SK-N-SH (cell line): ENCODE measurements at regions not wholly inside any gene's neighbourhood (a gene's known extent, or its start where the extent isn't known, plus 50 kb on each side); places are given as distances from the start of the nearest gene placed in this dataset.

ENCODE experiments used
- CTCF ChIA-PET: fragments of 300-600, 350-600 bp; formaldehyde crosslinking; extraction: SDS; loops from one replicate; lab custom pipeline; 2021; lab: Yijun Ruan, JAX
- POLR2A ChIA-PET: fragments of 350-600 bp; sonication (Branson Sonifier 250); formaldehyde crosslinking; extraction: SDS; loops from one replicate; lab custom pipeline; 2020; ENCODE audit warnings: antibody characterized with exemption, inconsistent platforms; lab: Yijun Ruan, JAX
- DNase-seq: peaks from one replicate; pipeline ENCODE4 v3.0.0; 2012
- H2AFZ ChIP-seq: fragments of 200-600 bp; sonication (generic); 2 replicates; pipeline ENCODE4 v1.8.1; 2016; ENCODE audit warnings: antibody characterized with exemption, mild to moderate bottlenecking, low read depth
- H3F3A ChIP-seq: fragments of 200-600 bp; sonication (generic); replicated peaks from 2 replicates; pipeline ENCODE3; 2016; ENCODE audit warnings: antibody characterized with exemption, mild to moderate bottlenecking; ENCODE audit not compliant: insufficient read depth
- H3K27ac ChIP-seq, 2 experiments: fragments of 200-500 bp in 1 of 2; fragments of 200-600 bp in 1 of 2; sonication (Bioruptor generic) in 1 of 2; sonication (generic), shearing (Covaris generic) in 1 of 2; 2 replicates each; pipeline versions ENCODE4 v1.5.1 to v1.6.1; 2014 to 2016; ENCODE audit warnings: low read depth in 2 of 2, inconsistent platforms in 1 of 2, low read length in 1 of 2, mild to moderate bottlenecking in 1 of 2, mixed read lengths in 1 of 2
- H3K27me3 ChIP-seq: fragments of 200-600 bp; sonication (generic), shearing (Covaris generic); 2 replicates; pipeline ENCODE4 v1.6.1; 2016; ENCODE audit warnings: mixed run types; ENCODE audit not compliant: insufficient read depth
- H3K36me3 ChIP-seq, 2 experiments: fragments of 200-500 bp in 1 of 2; fragments of 200-600 bp in 1 of 2; sonication (Bioruptor generic) in 1 of 2; sonication (generic) in 1 of 2; replicated peaks in 1 of 2; 2 replicates each; pipeline versions ENCODE3 to v1.5.1; 2014 to 2016; ENCODE audit warnings: low read length in 1 of 2, mild to moderate bottlenecking in 1 of 2; ENCODE audit not compliant: insufficient read depth in 2 of 2, control insufficient read depth in 1 of 2
- H3K4me1 ChIP-seq, 2 experiments: fragments of 200-500 bp in 1 of 2; fragments of 200-600 bp in 1 of 2; sonication (Bioruptor generic) in 1 of 2; sonication (generic), shearing (Covaris generic) in 1 of 2; 2 replicates each; pipeline versions ENCODE4 v1.5.1 to v1.6.1; 2014 to 2016; ENCODE audit warnings: low read depth in 1 of 2, low read length in 1 of 2, mixed run types in 1 of 2; ENCODE audit not compliant: insufficient read depth in 2 of 2, control insufficient read depth in 1 of 2
- H3K4me2 ChIP-seq: fragments of 200-600 bp; sonication (generic), shearing (Covaris generic); 2 replicates; pipeline ENCODE4 v1.6.1; 2017; ENCODE audit warnings: mixed run types
- H3K4me3 ChIP-seq, 2 experiments: fragments of 200-500 bp in 1 of 2; fragments of 200-600 bp in 1 of 2; sonication (Bioruptor generic) in 1 of 2; sonication (generic), shearing (Covaris generic) in 1 of 2; 2 replicates each; pipeline versions ENCODE4 v1.5.1 to v1.8.1; 2014 to 2016; ENCODE audit warnings: low read depth in 2 of 2, inconsistent platforms in 1 of 2, low read length in 1 of 2, mild to moderate bottlenecking in 1 of 2, mixed read lengths in 1 of 2, moderate library complexity in 1 of 2
- H3K79me2 ChIP-seq: fragments of 200-600 bp; sonication (generic); 2 replicates; pipeline ENCODE4 v1.8.1; 2017; ENCODE audit warnings: mild to moderate bottlenecking; ENCODE audit not compliant: insufficient read depth
- H3K9ac ChIP-seq: fragments of 200-600 bp; sonication (generic); 2 replicates; pipeline ENCODE4 v1.6.1; 2017; ENCODE audit warnings: mixed run types
- H3K9me2 ChIP-seq: fragments of 200-600 bp; sonication (generic); 2 replicates; pipeline ENCODE4 v1.6.1; 2017; ENCODE audit warnings: mixed run types
- H3K9me3 ChIP-seq: fragments of 200-600 bp; sonication (generic); 2 replicates; pipeline ENCODE4 v1.6.1; 2017; ENCODE audit warnings: mixed run types, mild to moderate bottlenecking, moderate library complexity
- H4K20me1 ChIP-seq: fragments of 200-600 bp; sonication (generic); 2 replicates; pipeline ENCODE4 v1.6.1; 2017; ENCODE audit warnings: mild to moderate bottlenecking, mixed run types; ENCODE audit not compliant: insufficient read depth
- CHD2 ChIP-seq: fragments of 150-350 bp; IDR thresholded peaks from 2 replicates; pipeline ENCODE4 v1.6.1; 2018; ENCODE audit warnings: low read length; ENCODE audit not compliant: partially characterized antibody
- ELF1 ChIP-seq: IDR thresholded peaks from 2 replicates; pipeline ENCODE4 v1.4.0; 2012
- EP300 ChIP-seq, 2 experiments: IDR thresholded peaks; 2 replicates each; pipeline versions ENCODE4 v1.4.0 to v1.6.1; 2012; ENCODE audit warnings: borderline replicate concordance in 1 of 2, low read depth in 1 of 2, low read length in 1 of 2
- EZH2phosphoT487 ChIP-seq: fragments of 200-600 bp; sonication (generic); IDR thresholded peaks from 2 replicates; pipeline ENCODE4 v1.6.1; 2017; ENCODE audit warnings: low read depth, mixed run types, mild to moderate bottlenecking, antibody characterized with exemption, moderate library complexity, borderline replicate concordance
- FOSL2 ChIP-seq: IDR thresholded peaks from 2 replicates; pipeline ENCODE4 v1.4.0; 2012; ENCODE audit warnings: low read depth, mild to moderate bottlenecking, moderate library complexity, borderline replicate concordance
- FOXJ3 ChIP-seq: sonication (generic); formaldehyde crosslinking; IDR thresholded peaks from 2 replicates; pipeline ENCODE4 v1.5.1; 2020; ENCODE audit warnings: mild to moderate bottlenecking, missing genetic modification reagents
- FOXM1 ChIP-seq: IDR thresholded peaks from 2 replicates; pipeline ENCODE4 v1.4.0; 2012; ENCODE audit warnings: low read depth, mild to moderate bottlenecking
- GATA2 ChIP-seq: sonication (generic); formaldehyde crosslinking; IDR thresholded peaks from 2 replicates; pipeline ENCODE4 v1.5.0; 2020; ENCODE audit warnings: mild to moderate bottlenecking, missing genetic modification reagents
- JUND ChIP-seq: IDR thresholded peaks from 2 replicates; pipeline ENCODE4 v1.4.0; 2012
- MAX ChIP-seq: IDR thresholded peaks from 2 replicates; pipeline ENCODE4 v1.4.0; 2012; ENCODE audit warnings: low read depth
- MXI1 ChIP-seq: IDR thresholded peaks from 2 replicates; pipeline ENCODE4 v1.6.1; 2012; ENCODE audit warnings: mild to moderate bottlenecking, low read depth, low read length, improper control_type of control experiment
- NRF1 ChIP-seq: IDR thresholded peaks from 2 replicates; pipeline ENCODE4 v1.6.1; 2012; ENCODE audit warnings: low read depth, mild to moderate bottlenecking, low read length
- PBX3 ChIP-seq: IDR thresholded peaks from 2 replicates; pipeline ENCODE4; 2012
- RCOR1 ChIP-seq: fragments of 150-350 bp; IDR thresholded peaks from 2 replicates; pipeline ENCODE4 v1.6.1; 2017; ENCODE audit warnings: antibody characterized with exemption, low read length
- REST ChIP-seq: IDR thresholded peaks from 2 replicates; pipeline ENCODE4 v1.6.1; 2012; ENCODE audit warnings: mild to moderate bottlenecking, low read depth, low read length, moderate library complexity
- RFX5 ChIP-seq: IDR thresholded peaks from 2 replicates; pipeline ENCODE4 v1.6.1; 2012; ENCODE audit warnings: mild to moderate bottlenecking, improper control_type of control experiment, low read length
- RXRA ChIP-seq: IDR thresholded peaks from 2 replicates; pipeline ENCODE4 v1.4.0; 2012; ENCODE audit warnings: low read depth, mild to moderate bottlenecking, borderline replicate concordance
- SIN3A ChIP-seq: IDR thresholded peaks from 2 replicates; pipeline ENCODE4 v1.6.1; 2012; ENCODE audit warnings: low read depth, mild to moderate bottlenecking, low read length, moderate library complexity, borderline replicate concordance
- SMC3 ChIP-seq: IDR thresholded peaks from 2 replicates; pipeline ENCODE4 v1.6.1; 2012; ENCODE audit warnings: low read depth, low read length, improper control_type of control experiment
- TCF12 ChIP-seq: IDR thresholded peaks from 2 replicates; pipeline ENCODE4 v1.4.0; 2012
- TEAD4 ChIP-seq: IDR thresholded peaks from 2 replicates; pipeline ENCODE4 v1.4.0; 2012; ENCODE audit warnings: mild to moderate bottlenecking, borderline replicate concordance; ENCODE audit not compliant: insufficient read depth
- USF1 ChIP-seq: IDR thresholded peaks from 2 replicates; pipeline ENCODE4 v1.4.0; 2012; ENCODE audit warnings: low read depth, borderline replicate concordance
- USF2 ChIP-seq: fragments of 150-350 bp; IDR thresholded peaks from 2 replicates; pipeline ENCODE4 v1.6.1; 2017; ENCODE audit warnings: antibody characterized with exemption, low read length, low read depth, borderline replicate concordance
- ZBTB33 ChIP-seq: IDR thresholded peaks from 2 replicates; pipeline ENCODE4 v1.4.0; 2012; ENCODE audit warnings: low read depth, borderline replicate concordance
- WGBS: methylation state at CpG from one replicate; pipeline ENCODE4 v1.1.6; 2017; ENCODE audit warnings: low lambda C conversion rate; 5-methylcytosine and 5-hydroxymethylcytosine counted together

- TF ChIP-seq USF2 (no peak), CHD2 (no peak), RCOR1 (no peak), USF1 (no peak), MXI1 (no peak), NRF1 (no peak), RXRA (no peak), TEAD4 (no peak), SIN3A (no peak)
These were observed 291.9 kb upstream of the PITX2 start (continued) for GRCh38 chr4:110914791-110915190.

- H3K27ac ChIP-seq, result no peak overlapping the region
- TF ChIP-seq ZBTB33 (no peak), SMC3 (no peak), FOXJ3 (no peak), EZH2phosphoT487 (no peak), NRF1 (no peak), FOSL2 (no peak), PBX3 (no peak), MAX (no peak), JUND (no peak), RFX5 (no peak), ELF1 (no peak), GATA2 (CRISPR knock-in tag) (no peak), TCF12 (no peak), FOXM1 (no peak), REST (no peak), EP300 (IDR thresholded peaks at IDR 0.05; ENCODE audit: borderline replicate concordance in 1 of 2, low read depth in 1 of 2, low read length in 1 of 2) (no peak), USF2 (no peak), RXRA (no peak)
- ChIA-PET CTCF (no interaction called here), POLR2A (no interaction called here)
- H2AFZ ChIP-seq, result no peak overlapping the region
- no peaks in the 10 kb centered on the region for H3F3A ChIP-seq
- WGBS, result 2% methylated on average over 3 of the region's 3 CpGs
- no peaks in the 10 kb centered on the region for H3K9me3 ChIP-seq
- H3K36me3 ChIP-seq, result no peaks in the 10 kb centered on the region
- no peaks in the 10 kb centered on the region for H4K20me1 ChIP-seq
- no peak for DNase-seq
- no peaks in the 10 kb centered on the region for H3K9me2 ChIP-seq
- no peaks in the 10 kb centered on the region for H3K4me1 ChIP-seq
- H3K27me3 ChIP-seq, result no peaks in the 10 kb centered on the region
- H3K4me3 ChIP-seq, result no peak overlapping the region
- no peak overlapping the region for H3K4me2 ChIP-seq
- H3K9ac ChIP-seq, result no peak overlapping the region
- no peaks in the 10 kb centered on the region for H3K79me2 ChIP-seq
These were observed 292.4 kb upstream of the PITX2 start for GRCh38 chr4:110915301-110915700.
